Stimulated activated effector memory CD8-positive, alpha-beta T cell treated with anti-CD3 and anti-CD28 coated beads, Interleukin-12 subunit alpha, Interleukin-12 subunit beta, amount 100 ng/mL, for 72 hours (primary cell): ENCODE measurements at regions not wholly inside any gene's neighbourhood (a gene's known extent, or its start where the extent isn't known, plus 50 kb on each side); places are given as distances from the start of the nearest gene placed in this dataset.
"Not testable (repeated sequence)": the region's sequence is repeated elsewhere in the genome, so short reads cannot be mapped to it uniquely, and the experiment has no call there.

Source experiments
- ATAC-seq: fragments of 150-1000 bp; cut with Tn5 transposase; 2 replicates; pipeline ENCODE4 v1.10.0; 2021
- DNase-seq, 2 donors: peaks; one replicate each; pipeline ENCODE4 v3.0.0; 2021 to 2022; ENCODE audit warnings: low spot score in 2 of 2
- H3K27ac Mint-ChIP-seq: one replicate; pipeline ENCODE4 v1.8.0; 2022; ENCODE audit warnings: mild to moderate bottlenecking, mixed read lengths
- H3K36me3 Mint-ChIP-seq: one replicate; pipeline ENCODE4 v1.8.0; 2022; ENCODE audit warnings: mild to moderate bottlenecking, mixed read lengths
- H3K4me1 Mint-ChIP-seq: one replicate; pipeline ENCODE4 v1.8.0; 2022; ENCODE audit warnings: mixed read lengths
- H3K4me3 Mint-ChIP-seq: one replicate; pipeline ENCODE4 v1.8.0; 2022; ENCODE audit warnings: mild to moderate bottlenecking, mixed read lengths
- H3K9me3 Mint-ChIP-seq: one replicate; pipeline ENCODE4 v1.8.0; 2022; ENCODE audit warnings: mixed read lengths

DNA sequence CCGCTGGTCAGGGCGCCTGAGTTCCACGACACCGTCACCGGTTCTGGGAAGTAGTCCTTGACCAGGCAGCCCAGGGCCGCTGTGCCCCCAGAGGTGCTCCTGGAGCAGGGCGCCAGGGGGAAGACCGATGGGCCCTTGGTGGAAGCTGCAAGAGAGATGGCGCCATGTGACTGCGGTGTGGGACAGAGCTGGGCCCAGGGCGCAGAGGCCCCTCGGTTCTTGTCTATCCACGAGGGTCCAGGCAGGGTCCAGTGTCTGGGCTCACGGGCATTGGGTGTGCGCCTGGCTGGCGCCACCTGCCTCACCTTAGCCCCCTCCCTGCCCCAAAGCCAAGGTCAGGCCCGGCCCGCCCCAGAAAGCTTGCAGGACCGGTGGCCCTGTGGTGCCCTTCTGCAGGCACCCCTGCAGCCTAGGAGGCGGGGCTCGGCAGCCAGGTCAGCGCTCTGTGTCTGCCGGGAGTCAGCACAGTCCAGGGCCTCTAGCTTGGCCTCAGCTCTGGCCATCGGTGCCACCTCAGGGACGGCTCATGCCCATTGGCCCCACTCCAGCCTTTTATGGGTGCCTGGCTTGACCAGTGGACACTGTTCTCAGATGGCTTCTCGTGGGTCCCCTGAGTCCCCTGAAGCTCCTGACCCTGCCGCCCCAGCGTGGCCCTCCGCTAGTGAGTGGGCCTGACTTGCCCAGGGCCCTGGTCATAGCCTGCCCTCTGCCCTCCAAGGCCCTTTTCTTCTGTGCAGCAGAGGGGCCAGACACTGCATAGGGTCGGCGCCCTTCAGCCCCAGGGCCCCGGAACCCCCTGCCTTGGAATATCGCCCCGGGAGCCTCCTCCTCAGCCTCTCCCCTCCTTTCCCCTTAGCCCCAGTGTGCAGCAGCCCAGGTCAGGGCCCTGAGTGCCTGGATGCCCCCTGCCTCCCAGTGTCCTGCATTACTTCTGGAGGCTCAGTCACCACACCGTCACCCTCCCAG, 245.2 kb downstream of the TMEM121 start:
- H3K4me1 Mint-ChIP-seq, result peaks cover 15% of the 10 kb centered on the region
- H3K27ac Mint-ChIP-seq, result not testable (repeated sequence)
- H3K36me3 Mint-ChIP-seq, result peaks cover 12% of the 10 kb centered on the region

DNA sequence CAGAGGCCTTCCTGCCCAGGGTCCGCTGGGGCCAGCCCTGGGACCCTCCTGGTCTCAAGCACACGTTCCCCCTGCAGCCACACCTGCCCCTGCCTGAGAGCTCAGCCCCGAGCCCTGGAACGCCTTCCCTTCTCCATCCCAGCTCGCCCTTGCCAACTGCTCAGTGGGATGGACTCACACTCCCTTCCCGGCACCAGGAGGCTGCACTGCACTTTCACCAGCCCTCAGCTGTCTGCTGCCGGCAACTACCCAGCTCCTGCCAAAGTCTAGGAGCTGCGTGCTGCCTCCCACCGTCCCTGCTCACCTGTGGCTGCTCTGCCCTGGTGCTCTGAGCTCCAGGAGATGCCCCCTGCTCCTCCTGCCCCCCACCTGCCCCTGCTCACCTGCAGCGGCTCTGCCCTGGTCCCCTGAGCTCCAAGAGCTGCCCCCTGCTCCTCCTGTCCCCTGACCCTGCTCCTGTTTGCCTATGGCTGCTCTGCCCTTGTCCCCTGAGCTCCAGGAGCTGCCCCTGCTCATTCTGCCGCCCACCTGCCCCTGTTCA, 246.4 kb downstream of the TMEM121 start:
- H3K9me3 Mint-ChIP-seq, ATAC-seq, DNase-seq, H3K27ac Mint-ChIP-seq: not testable (repeated sequence)
- H3K36me3 Mint-ChIP-seq, result peaks cover 12% of the 10 kb centered on the region
- H3K4me3 Mint-ChIP-seq, result peak overlapping the region; percentile 28
- H3K4me1 Mint-ChIP-seq, result peaks cover 17% of the 10 kb centered on the region

More for the DNA sequence above, 245.2 kb downstream of the TMEM121 start:
- not testable (repeated sequence) for DNase-seq, H3K4me3 Mint-ChIP-seq, H3K9me3 Mint-ChIP-seq
- ATAC-seq, result peak; percentile 25

DNA sequence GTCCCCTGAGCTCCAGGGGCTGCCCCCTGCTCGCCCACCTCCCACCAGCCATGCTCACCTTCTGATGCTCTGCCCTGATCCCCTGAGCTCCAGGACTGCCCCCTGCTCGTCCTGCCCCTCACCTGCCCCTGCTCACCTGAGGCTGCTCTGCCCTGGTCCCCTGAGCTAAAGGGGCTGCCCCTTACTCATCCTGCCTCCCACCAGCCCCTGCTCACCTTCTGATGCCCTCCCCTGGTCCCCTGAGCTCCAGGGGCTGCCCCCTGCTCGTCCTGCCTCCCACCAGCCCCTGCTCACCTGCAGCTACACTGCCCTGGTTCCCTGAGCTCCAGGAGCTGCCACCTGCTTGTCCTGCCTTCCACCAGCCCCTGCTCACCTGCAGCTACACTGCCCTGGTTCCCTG, 247.2 kb downstream of the TMEM121 start:
- H3K4me1 Mint-ChIP-seq, result peaks cover 17% of the 10 kb centered on the region
- DNase-seq (no peak), ATAC-seq (no peak)
- peak overlapping the region; percentile 28 for H3K4me3 Mint-ChIP-seq
- peaks cover 7% of the 10 kb centered on the region for H3K9me3 Mint-ChIP-seq
- peaks cover 12% of the 10 kb centered on the region for H3K36me3 Mint-ChIP-seq
- H3K27ac Mint-ChIP-seq, result peak overlapping the region; percentile 83

DNA sequence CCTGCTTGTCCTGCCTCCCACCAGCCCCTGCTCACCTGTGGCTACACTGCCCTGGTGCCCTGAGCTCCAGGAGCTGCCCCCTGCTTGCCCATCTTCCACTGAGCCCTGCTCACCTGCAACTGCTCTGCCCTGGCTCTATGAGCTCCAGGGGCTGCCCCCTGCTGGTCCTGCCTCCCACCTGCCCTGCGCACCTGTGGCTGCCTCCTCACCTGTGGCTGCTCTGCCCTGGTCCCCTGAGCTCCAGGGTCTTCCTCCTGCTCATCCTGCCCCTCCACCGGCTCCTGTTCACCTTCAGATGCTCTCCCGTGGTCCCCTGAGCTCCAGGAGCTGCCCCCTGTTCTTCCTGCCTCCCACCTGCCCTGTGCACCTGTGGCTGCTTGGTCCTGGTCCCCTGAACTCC, 247.6 kb downstream of the TMEM121 start:
- Mint-ChIP-seq H3K9me3 (peaks cover 7% of the 10 kb centered on the region), H3K36me3 (peaks cover 12% of the 10 kb centered on the region), H3K4me3 (peak overlapping the region; percentile 60), H3K27ac (peak overlapping the region; percentile 83), H3K4me1 (peaks cover 17% of the 10 kb centered on the region)
- ATAC-seq (no peak), DNase-seq (no peak)

DNA sequence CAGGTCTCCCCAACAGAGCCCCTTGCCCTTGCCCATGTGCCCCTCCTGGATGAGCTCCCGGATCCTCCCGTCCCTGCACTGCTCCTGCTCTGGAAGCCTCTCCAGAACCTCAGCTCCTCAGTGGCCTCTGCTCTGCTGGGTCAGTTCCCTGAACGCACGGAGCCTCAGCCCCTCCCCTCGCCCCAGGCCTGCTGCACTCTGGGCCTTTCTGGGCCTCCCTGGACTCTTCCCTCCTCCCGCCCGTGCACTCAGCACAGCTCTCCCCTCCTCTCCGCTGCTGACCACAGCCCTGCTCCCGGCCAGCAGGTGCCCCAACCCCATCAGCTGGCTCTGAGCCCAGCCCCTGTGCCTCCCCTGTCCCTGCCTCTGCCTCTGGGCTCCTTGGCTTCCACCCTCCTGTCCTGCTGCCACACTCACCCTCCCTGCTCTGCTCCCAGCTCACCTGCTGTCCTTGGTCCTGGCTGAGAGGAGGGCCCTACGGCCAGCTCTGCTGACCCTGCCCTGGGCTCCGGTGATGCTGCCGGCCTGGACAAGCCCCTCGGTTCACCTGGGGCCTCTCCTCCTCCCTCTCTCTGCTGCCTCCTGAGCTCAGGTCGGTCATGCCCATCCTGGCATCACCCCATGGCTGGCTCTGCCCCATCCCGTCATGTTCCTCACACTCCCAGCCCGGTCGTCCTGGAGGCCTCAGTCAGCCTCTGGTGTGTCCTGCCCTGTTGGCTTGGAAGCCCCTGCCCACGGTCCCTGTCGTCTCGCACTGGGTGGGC, 248.4 kb downstream of the TMEM121 start:
- H3K36me3 Mint-ChIP-seq, result peaks cover 12% of the 10 kb centered on the region
- H3K4me1 Mint-ChIP-seq, result peaks cover 17% of the 10 kb centered on the region
- peak overlapping the region; percentile 83 for H3K27ac Mint-ChIP-seq
- peak overlapping the region; percentile 60 for H3K4me3 Mint-ChIP-seq
- peaks cover 13% of the 10 kb centered on the region for H3K9me3 Mint-ChIP-seq
- not testable (repeated sequence) for ATAC-seq, DNase-seq

DNA sequence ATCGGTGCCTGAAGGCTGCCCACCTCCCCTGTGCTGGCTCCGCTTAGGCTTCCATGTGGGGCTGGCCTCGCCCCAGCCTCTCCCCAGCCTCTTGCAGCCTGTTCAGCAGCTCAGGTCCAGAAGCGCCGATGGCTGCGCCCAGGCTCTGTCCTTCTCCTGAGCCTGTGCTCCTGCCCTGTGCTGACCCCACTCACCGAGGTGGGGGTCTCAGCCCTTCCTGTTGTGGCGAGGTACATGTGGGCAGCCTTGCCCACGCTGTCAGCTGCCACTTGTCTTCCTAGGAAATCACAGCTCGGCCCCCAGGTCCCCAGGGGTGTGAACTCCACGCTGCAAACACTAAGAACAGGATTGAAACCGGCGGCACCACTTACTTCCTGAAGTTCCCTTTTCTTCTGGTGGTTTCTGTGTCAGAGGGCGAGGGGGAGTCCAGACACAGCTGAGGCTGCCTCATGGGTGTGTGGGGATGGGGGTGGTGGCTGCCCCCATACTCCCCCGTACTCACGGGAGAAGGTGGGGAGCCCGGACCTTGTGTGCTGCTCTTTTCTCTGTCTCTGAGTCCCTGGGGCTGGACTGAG, 249.1 kb downstream of the TMEM121 start:
- Mint-ChIP-seq H3K27ac (peak overlapping the region; percentile 37), H3K9me3 (peaks cover 15% of the 10 kb centered on the region), H3K4me3 (peak overlapping the region; percentile 60), H3K36me3 (peaks cover 12% of the 10 kb centered on the region), H3K4me1 (peaks cover 17% of the 10 kb centered on the region)
- ATAC-seq, result peak; percentile 53
- not testable (repeated sequence) for DNase-seq

DNA sequence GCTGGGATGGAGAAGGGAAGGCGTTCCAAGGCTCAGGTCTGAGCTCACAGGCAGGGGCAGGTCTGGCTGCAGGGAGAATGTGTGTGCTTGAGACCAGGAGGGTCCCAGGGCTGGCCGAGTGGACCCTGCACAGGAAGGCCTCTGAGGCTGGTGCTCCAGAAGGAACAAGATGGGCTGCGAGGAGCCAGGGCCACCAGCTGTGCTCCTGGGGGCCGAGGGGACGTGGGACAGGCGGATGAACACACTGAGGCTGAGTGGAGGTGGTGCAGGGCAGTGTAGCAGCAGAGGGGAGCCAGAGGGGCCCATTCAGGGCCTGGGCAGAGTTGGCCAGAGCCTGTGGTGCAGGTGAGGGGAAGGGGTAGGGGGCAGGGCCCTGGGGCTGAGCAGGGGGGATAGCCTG, 249.7 kb downstream of the TMEM121 start:
- DNase-seq, ATAC-seq: not testable (repeated sequence)
- peaks cover 12% of the 10 kb centered on the region for H3K36me3 Mint-ChIP-seq
- peaks cover 17% of the 10 kb centered on the region for H3K4me1 Mint-ChIP-seq
- H3K27ac Mint-ChIP-seq, result peak overlapping the region; percentile 37
- H3K9me3 Mint-ChIP-seq, result peaks cover 16% of the 10 kb centered on the region
- peak overlapping the region; percentile 60 for H3K4me3 Mint-ChIP-seq

DNA sequence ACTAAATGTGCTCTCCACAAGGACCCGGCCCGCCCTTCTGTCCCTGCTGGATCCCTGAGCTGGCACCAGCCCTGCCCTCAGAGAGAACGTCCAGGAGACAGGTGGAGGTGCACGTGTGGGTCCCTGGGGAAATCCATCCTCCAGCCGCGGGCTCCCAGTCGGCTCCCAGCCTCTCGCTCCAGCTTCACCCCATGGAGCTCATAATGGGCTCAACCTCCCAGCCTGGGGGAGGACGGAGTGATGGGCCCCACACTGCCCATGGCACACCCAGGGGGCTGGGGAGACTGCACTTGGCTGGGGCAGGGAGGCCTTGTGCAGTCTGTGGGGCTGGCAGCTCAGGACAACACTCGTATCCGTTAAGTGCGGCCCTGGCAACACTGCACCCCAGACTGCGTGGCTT, 250.5 kb downstream of the TMEM121 start:
- no peak for DNase-seq
- peaks cover 12% of the 10 kb centered on the region for H3K36me3 Mint-ChIP-seq

DNA sequence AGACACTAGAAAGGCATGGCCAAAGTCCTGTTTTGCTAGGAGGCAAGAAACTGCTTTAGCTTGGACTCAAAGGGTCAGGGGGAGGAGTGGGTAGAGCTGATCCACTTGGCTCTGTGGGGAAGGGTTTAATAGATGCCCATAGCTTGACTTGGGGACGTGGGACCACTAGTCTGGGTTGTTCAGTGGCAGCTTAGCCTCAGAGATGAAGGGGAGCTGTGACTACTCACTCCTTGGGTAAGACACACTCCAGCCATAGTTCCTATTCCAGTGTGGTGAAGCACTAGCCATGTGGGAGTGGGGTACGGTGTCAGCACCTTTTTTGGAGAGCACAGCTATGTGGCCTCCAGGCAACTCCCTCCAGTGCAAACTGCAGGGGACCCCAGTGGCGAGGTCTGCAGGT, 257.3 kb downstream of the TMEM121 start:
- Mint-ChIP-seq H3K9me3 (peaks cover 19% of the 10 kb centered on the region), H3K4me3 (no peak overlapping the region), H3K4me1 (no peaks in the 10 kb centered on the region), H3K36me3 (no peaks in the 10 kb centered on the region), H3K27ac (no peak overlapping the region)
- ATAC-seq (no peak), DNase-seq (no peak)

More for the DNA sequence above, 250.5 kb downstream of the TMEM121 start:
- H3K4me1 Mint-ChIP-seq, result peaks cover 17% of the 10 kb centered on the region
- no peak overlapping the region for H3K27ac Mint-ChIP-seq
- peaks cover 23% of the 10 kb centered on the region for H3K9me3 Mint-ChIP-seq
- no peak overlapping the region for H3K4me3 Mint-ChIP-seq
- no peak for ATAC-seq

DNA sequence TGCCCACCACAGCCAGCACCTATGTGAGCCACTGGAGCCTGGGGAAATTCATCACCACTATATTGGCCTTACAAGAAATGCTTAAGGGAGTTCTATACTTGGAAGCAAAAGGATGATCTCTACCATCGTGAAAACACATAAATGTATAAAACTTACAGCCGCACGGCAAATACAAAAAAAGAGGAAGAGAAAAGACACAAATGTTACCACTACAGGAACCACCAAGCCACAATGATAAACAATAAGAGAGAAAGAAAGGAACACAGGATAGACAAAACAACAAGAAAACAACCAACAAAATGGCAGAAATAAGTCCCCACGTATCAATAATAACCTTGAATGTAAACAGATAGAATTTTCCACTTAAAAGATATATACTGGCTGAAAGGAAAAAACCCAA, 267.5 kb downstream of the TMEM121 start:
- Mint-ChIP-seq H3K27ac (no peak overlapping the region), H3K36me3 (no peaks in the 10 kb centered on the region), H3K4me1 (no peaks in the 10 kb centered on the region), H3K9me3 (no peaks in the 10 kb centered on the region), H3K4me3 (no peak overlapping the region)
- ATAC-seq (no peak), DNase-seq (no peak)

DNA sequence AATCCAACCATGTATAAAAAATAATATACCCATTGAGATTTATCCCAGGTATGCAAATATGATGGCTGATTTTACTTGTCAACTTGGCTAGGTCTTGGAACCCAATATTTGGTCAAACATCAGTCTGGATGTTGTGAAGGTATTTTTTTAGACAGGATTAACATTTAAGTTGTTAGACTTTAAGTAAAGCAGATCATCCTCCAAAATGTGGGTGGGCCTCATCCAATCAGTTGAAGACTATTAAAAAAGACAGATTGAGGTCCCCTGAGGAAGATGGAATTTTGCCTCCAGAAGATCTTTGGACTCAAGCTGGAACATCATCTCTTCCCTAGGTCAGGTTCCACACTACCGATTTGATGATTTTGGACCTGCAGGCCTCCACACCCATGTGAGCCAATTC, 271.2 kb downstream of the TMEM121 start:
- Mint-ChIP-seq H3K4me1 (no peaks in the 10 kb centered on the region), H3K9me3 (no peaks in the 10 kb centered on the region), H3K27ac (no peak overlapping the region), H3K4me3 (no peak overlapping the region), H3K36me3 (no peaks in the 10 kb centered on the region)
- no peak for DNase-seq
- ATAC-seq, result no peak

DNA sequence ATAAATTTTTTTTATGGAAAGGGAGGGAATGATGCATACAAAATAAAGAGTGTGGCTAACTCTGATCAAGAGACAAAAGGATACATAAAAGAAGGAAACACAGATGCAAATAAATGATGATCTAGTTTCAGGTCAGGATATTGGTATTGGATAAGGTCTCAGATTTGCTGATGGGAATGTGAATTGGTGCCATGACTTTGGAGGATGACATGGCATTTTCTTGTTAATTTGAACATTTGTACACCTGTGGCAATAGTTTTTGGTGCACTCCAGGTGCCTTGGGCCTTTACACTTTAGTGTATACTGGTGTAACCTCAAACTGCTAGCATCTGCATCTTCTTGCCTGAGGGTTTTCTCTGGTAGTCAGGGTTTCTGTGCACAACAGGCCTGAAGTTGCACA, 279.3 kb downstream of the TMEM121 start:
- H3K36me3 Mint-ChIP-seq, result no peaks in the 10 kb centered on the region
- no peak overlapping the region for H3K27ac Mint-ChIP-seq
- no peak overlapping the region for H3K4me3 Mint-ChIP-seq
- H3K4me1 Mint-ChIP-seq, result no peaks in the 10 kb centered on the region
- H3K9me3 Mint-ChIP-seq, result peaks cover 9% of the 10 kb centered on the region
- ATAC-seq (no peak), DNase-seq (no peak)

DNA sequence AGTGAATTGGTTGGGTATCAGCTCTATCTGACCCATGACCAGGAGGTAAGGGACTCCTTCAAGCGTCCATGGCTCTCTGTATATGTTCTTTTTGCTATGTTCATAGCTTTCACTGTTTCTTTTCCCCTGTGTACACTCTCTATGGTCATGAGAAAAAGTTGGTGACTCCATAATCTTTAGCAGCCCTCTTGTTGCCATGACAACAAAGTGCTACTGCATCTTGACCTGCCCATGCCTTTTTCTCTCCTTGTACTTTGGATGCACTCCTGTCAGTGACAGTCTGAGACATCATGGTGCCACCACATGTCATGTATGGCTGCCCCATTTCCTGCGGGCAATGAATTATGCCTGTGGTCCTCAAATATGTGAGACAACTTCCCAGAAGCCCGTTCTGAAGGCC, 280.2 kb downstream of the TMEM121 start:
- Mint-ChIP-seq H3K4me1 (no peaks in the 10 kb centered on the region), H3K27ac (no peak overlapping the region), H3K4me3 (no peak overlapping the region), H3K36me3 (no peaks in the 10 kb centered on the region), H3K9me3 (peaks cover 9% of the 10 kb centered on the region)
- ATAC-seq (no peak), DNase-seq (no peak)

DNA sequence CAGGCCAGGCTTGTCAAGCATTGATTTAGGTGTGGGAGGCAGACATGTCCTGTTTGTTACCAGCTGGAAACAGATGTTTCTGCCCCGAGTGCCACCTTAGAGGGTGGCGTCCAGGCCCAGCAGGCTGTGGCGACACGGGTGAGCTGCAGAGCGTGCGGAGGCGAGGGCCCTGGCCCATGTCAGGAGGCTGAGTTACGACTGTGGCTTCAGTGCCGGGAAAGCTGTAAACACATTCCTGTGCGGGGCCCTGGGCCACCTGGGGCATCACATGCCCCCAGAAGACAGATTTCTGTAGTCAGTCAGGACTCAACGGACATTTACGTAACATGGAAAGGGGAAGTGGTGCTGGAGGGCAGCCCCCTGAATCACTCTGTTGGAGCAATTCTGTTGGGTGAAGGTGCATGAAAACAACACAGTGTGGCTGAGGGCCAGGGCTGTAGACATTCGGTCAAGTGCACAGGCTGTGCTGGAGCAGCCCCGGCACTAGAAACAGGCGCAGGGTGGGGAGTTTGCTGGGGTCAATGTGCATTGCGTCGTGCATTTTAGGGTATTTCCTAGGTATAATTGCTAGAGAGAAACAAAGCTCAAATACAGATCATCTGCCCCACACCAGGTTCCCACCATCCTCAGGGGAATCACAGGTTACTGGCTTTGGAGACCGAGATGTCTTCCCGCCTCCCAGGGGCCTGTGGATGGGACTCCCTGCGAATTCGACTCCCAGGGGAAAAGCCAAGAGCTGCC, 291.8 kb downstream of the TMEM121 start:
- no peak overlapping the region for H3K4me3 Mint-ChIP-seq
- H3K36me3 Mint-ChIP-seq, result no peaks in the 10 kb centered on the region
- ATAC-seq (peak; percentile 72), DNase-seq (no peak)
- H3K4me1 Mint-ChIP-seq, result no peaks in the 10 kb centered on the region
- peaks cover 4% of the 10 kb centered on the region for H3K9me3 Mint-ChIP-seq
- peak overlapping the region; percentile 77 for H3K27ac Mint-ChIP-seq

DNA sequence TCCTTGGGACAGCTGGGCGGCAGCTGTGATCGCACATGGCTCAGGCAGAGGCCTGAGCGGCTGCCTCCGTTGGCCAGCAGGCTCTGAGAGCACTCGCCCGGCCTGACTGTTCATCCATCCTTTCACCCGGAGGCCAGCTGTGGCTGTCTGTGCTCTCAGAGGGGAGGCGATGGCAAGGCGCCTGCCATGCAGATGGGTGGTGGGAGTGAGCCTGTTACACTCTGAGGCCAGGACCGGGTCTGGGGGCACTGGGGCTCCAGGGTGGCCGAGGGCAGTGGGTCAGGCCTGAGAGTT, 292.3 kb downstream of the TMEM121 start:
- no peak overlapping the region for H3K27ac Mint-ChIP-seq
- H3K4me1 Mint-ChIP-seq, result no peaks in the 10 kb centered on the region
- DNase-seq (no peak), ATAC-seq (peak; percentile 30)
- H3K4me3 Mint-ChIP-seq, result no peak overlapping the region
- no peaks in the 10 kb centered on the region for H3K36me3 Mint-ChIP-seq
- peaks cover 4% of the 10 kb centered on the region for H3K9me3 Mint-ChIP-seq
